VCaP (cell line): ENCODE measurements at regions not wholly inside any gene's neighbourhood (a gene's known extent, or its start where the extent isn't known, plus 50 kb on each side); places are given as distances from the start of the nearest gene placed in this dataset.

ENCODE experiments used
- H3K27ac ChIP-seq: fragments of 450-650 bp; 2 replicates; pipeline ENCODE4 v1.5.1; 2017
- TF ChIP-seq, protein P1 (sequence below): fragments of 450-650 bp; conservative IDR thresholded peaks from 2 replicates; pipeline ENCODE4 v1.5.1; 2017; ENCODE audit warnings: mild to moderate bottlenecking, moderate library complexity

DNA sequence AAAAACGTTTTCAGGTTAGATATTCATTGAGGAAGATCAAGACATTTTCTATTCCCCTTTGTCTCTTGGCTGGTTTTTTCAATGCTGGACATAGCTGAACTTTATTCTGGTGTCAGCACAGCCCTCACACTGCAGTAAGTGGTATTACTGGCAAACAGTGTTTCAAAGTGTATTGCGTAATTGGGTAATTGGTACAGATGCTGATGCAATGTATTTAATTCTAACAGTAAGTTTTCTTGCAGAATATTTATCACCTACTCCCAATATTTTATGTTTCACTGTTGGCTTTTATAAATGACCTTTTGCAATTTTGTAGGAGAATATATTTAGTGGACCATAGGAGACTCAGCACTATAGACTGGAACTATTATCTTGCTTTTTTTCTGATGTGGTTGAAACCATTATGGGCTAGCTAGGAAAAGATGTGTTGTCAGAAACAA, 287.6 kb upstream of the SOX4 start:
- no peak overlapping the region for H3K27ac ChIP-seq
- TF ChIP-seq, protein P1, sequence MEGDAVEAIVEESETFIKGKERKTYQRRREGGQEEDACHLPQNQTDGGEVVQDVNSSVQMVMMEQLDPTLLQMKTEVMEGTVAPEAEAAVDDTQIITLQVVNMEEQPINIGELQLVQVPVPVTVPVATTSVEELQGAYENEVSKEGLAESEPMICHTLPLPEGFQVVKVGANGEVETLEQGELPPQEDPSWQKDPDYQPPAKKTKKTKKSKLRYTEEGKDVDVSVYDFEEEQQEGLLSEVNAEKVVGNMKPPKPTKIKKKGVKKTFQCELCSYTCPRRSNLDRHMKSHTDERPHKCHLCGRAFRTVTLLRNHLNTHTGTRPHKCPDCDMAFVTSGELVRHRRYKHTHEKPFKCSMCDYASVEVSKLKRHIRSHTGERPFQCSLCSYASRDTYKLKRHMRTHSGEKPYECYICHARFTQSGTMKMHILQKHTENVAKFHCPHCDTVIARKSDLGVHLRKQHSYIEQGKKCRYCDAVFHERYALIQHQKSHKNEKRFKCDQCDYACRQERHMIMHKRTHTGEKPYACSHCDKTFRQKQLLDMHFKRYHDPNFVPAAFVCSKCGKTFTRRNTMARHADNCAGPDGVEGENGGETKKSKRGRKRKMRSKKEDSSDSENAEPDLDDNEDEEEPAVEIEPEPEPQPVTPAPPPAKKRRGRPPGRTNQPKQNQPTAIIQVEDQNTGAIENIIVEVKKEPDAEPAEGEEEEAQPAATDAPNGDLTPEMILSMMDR, result no peak

DNA sequence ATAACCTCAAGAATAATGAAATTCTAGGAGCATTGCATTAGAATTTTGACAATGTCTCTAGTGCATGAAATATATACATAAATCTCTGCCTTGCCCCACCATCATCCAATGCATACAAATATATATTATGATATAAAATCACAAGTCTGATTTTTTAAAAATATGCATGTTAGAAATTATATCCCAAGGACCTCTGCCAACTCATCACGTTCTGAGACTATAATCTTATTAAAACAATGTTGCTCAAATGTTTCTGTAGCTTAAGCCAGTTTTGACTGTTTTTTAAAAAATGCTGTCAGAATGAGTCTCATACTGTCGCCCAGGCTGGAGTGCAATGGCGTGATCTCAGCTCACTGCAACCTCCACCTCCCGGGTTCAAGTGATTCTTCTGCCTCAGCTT, 287.0 kb upstream of the SOX4 start:
- TF ChIP-seq, protein P1, result no peak
- H3K27ac ChIP-seq, result no peak overlapping the region

DNA sequence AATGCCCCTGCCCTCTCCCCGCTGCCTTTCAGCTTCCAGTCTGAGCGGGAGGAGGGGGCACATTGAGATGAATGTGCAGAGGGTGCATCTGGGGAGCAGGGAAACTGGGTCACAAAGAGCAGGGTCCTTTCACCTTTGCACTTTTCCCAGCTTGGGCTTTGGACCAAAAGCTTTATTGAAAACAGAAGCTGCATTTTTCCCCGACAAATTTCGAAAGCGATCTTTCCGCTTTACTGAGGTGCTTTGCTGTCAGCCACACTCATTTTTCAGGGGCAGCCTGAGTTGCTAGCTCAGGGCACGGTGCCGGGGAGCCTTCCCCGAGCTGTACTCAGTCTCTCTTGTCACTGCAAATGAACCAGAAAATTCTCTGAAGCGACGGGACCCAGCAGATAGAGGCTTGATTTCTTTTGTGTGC, 283.7 kb upstream of the SOX4 start:
- TF ChIP-seq, protein P1, result no peak
- H3K27ac ChIP-seq, result no peak overlapping the region

DNA sequence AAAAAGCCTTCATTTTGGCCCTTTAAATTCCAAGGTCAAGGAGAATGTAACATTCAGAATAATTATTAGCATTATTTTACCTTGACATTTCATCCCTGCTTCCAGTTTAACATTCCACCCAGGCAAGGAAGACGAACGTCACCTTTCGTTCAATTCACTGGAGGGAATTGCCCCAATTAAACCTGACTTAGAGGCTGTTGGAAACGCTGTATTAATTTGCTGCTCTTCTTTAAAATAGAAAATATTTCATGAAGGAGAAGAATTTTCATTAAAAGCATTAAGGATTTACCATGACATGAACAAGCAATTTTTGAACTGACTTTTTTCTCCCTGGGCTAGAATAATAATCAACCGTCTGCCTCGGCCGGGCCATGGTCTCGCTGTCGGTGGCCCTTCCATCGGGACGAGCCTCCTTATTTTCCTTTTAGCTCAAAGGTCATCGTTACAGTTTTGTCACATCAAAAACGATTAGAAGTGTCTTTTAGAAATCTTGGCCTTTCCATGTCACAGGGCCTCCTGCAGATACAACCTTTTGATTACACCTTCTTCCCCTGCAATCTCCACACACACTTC, 282.9 kb upstream of the SOX4 start:
- TF ChIP-seq, protein P1, result no peak

DNA sequence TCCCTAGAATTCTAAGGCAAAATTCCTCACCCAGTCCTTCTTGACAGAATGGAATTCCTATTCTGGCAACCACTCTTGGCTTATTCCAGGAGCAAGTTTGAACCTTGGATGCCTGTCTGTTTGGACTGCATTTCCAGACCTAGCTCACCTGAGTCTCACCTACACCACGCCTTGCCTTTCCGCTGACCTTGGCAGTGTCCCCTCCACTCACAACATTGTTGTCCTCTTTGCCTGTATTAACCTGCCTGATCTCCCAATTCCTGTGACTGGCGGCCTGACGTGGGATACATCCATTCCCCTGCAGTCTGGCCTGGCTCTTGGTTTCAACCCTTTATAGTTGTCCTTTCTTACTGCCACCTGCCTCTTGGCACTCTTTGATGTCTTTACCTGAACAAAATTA, 281.4 kb upstream of the SOX4 start:
- TF ChIP-seq, protein P1, result no peak
- no peak overlapping the region for H3K27ac ChIP-seq

More for the DNA sequence above, 282.9 kb upstream of the SOX4 start:
- H3K27ac ChIP-seq, result no peak overlapping the region

DNA sequence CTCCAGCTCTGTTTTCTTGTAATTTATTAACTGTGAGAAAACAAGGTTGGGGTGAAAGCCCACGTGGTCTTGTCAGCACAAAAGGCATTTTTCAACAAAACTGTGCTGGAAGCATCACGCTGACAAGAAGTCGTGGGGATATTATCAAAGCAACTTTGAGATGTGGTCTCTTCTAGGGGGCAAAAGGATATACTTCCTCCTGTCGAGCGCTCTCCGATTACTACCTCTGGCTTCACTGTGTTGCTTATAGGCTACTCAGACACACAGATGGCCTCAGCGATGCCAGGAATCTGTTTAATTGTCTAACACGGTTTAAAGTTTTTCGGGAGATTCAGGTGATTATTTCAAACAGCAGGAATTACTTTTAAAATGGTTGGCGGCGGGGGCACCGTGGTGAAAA, 275.9 kb upstream of the SOX4 start:
- no peak overlapping the region for H3K27ac ChIP-seq
- TF ChIP-seq, protein P1, result no peak

DNA sequence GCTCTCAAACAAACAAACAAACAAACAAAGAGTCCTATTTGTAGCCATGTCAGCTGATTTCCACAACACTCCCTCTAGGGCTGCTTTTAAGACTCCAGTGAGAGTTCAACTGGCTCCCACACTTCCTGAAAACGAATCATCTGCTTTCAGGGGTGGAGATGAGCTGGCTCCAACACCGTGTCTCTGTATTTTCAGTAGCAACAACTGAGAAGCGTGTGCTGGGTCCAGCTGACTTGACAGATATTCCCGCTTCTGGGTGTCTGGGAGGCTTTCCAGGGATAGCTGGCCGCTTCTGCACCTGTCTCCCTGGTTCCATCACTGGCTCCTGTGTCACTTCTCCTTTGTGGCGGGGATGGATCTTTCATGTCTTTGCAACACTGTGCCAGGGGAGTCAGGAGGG, 272.5 kb upstream of the SOX4 start:
- H3K27ac ChIP-seq, result no peak overlapping the region
- TF ChIP-seq, protein P1, result no peak
